Fibroblast of lung (primary cell): ENCODE measurements at regions not wholly inside any gene's neighbourhood (a gene's known extent, or its start where the extent isn't known, plus 50 kb on each side); places are given as distances from the start of the nearest gene placed in this dataset.

Experiments used
- EZH2 ChIP-seq: IDR thresholded peaks from 2 replicates; pipeline ENCODE4 v1.5.1; 2012; ENCODE audit warnings: low read length, control low read depth, mild to moderate bottlenecking; ENCODE audit errors: missing control alignments
- TF ChIP-seq, protein P1 (sequence below), 2 donors: IDR thresholded peaks in 1 of 2; conservative IDR thresholded peaks in 1 of 2; 1 replicate in 1 of 2; 2 replicates in 1 of 2; pipeline ENCODE4 v1.5.1; 2011 to 2012; ENCODE audit warnings: low read length in 2 of 2, control low read depth in 1 of 2, inconsistent platforms in 1 of 2, low read depth in 1 of 2, mild to moderate bottlenecking in 1 of 2

DNA sequence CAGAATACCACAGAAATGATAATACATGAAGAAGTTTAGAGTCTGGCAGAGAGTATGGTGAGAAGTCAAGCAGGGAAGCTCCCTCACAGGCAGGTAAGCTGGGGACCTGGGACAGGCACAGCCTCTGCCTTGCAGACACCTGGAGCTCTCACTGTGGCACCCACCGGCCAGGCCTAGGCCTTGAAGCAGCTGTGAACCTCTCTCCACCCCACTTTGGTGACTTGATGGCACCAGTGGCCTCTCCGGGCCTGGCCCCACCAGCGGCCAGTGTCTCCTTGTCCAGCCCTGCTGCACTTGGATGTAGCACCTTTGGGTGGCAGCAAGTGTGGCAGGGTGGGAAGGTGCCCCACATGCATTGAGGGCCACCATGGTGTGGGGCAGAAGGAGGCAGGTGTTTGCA, 330.5 kb downstream of the NPR3 start:
- TF ChIP-seq EZH2, result no peak
- TF ChIP-seq, protein P1, sequence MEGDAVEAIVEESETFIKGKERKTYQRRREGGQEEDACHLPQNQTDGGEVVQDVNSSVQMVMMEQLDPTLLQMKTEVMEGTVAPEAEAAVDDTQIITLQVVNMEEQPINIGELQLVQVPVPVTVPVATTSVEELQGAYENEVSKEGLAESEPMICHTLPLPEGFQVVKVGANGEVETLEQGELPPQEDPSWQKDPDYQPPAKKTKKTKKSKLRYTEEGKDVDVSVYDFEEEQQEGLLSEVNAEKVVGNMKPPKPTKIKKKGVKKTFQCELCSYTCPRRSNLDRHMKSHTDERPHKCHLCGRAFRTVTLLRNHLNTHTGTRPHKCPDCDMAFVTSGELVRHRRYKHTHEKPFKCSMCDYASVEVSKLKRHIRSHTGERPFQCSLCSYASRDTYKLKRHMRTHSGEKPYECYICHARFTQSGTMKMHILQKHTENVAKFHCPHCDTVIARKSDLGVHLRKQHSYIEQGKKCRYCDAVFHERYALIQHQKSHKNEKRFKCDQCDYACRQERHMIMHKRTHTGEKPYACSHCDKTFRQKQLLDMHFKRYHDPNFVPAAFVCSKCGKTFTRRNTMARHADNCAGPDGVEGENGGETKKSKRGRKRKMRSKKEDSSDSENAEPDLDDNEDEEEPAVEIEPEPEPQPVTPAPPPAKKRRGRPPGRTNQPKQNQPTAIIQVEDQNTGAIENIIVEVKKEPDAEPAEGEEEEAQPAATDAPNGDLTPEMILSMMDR (conservative IDR thresholded peaks at IDR 0.05 in 1 of 2, IDR thresholded peaks at IDR 0.05 in 1 of 2; ENCODE audit: low read depth in 1 of 2, low read length in 2 of 2), result no peak
